GM12872 (cell line): ENCODE measurements at regions not wholly inside any gene's neighbourhood (a gene's known extent, or its start where the extent isn't known, plus 50 kb on each side); places are given as distances from the start of the nearest gene placed in this dataset.
A peak's percentile ranks its signal among the peaks of the same experiment; 100 is the strongest.

Experiments used
- CTCF ChIP-seq: IDR thresholded peaks from 3 replicates; pipeline ENCODE4 v1.5.1; 2011; ENCODE audit warnings: low read depth, mild to moderate bottlenecking, low read length, moderate library complexity; ENCODE audit not compliant: insufficient read depth

DNA sequence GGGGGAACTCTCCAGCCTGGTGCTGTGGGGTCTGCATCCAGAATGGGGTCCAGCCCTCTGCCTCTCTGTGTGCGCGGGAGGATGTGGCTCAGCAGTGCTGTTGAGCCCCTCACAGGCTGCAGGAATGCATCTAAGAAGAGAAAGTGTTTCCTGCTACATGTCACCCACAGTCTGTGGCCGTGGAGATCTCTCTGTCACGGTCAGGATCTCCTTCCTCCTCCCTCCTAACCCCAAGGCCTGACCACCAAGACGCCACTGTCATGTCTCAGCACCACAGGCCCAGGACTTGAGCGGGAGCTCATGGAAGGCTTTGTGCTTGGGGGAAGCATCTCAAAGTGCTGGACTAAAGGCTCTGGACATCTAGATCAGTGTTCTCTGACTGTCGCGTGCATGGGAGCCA is 90.1 kb downstream of the SREK1 start:
- no peak for TF ChIP-seq CTCF

DNA sequence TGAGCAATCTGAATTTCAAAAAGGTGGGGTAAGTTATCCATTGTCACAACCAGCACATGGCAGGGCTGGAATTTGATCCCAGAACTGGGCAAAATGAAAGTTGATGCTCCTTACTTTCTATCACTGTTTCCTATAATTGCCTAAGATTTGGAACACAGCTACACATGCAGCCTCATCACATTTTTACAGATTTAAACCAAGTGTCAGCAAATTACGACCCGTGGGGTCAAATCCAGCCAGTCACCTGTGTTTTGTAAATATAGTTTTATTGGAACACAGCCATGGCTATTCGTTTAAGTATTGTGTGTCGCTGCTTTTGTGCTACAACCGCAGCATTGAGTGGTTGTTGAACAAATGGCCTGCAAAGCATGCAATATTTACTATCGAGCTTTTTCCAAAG is 94.3 kb downstream of the SREK1 start:
- no peak for TF ChIP-seq CTCF

- 0 out of 3 replicates have a peak, but pooled peaks have one; percentile 5 for TF ChIP-seq CTCF
Observed at GRCh38 chr5:66239034-66239433, 94.9 kb downstream of the SREK1 start.

- no peak for TF ChIP-seq CTCF
Observed at GRCh38 chr5:66241136-66241825, 97.2 kb downstream of the SREK1 start.

GRCh38 chr5:66242050-66242715 is 98.1 kb downstream of the SREK1 start:
- TF ChIP-seq CTCF, result no peak

DNA sequence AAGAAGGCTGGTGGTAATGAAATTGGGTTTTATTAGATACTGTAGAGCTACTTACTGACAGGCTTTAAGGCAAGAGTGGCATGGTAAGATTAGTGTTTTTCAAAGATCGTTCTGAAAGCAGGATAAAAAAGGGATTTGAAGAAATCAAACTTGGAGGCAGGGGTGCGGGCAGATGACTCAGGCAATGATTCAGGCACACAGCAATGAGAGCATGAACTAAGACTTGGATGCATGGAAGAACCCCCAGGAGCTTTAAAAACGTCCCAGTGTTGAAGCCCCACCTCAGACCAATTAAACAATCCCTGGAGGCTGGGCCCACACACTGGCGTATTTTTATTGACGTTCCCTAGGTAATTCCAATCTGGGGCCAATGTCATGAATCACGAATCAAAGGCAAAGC is 102.5 kb downstream of the SREK1 start:
- no peak for TF ChIP-seq CTCF

DNA sequence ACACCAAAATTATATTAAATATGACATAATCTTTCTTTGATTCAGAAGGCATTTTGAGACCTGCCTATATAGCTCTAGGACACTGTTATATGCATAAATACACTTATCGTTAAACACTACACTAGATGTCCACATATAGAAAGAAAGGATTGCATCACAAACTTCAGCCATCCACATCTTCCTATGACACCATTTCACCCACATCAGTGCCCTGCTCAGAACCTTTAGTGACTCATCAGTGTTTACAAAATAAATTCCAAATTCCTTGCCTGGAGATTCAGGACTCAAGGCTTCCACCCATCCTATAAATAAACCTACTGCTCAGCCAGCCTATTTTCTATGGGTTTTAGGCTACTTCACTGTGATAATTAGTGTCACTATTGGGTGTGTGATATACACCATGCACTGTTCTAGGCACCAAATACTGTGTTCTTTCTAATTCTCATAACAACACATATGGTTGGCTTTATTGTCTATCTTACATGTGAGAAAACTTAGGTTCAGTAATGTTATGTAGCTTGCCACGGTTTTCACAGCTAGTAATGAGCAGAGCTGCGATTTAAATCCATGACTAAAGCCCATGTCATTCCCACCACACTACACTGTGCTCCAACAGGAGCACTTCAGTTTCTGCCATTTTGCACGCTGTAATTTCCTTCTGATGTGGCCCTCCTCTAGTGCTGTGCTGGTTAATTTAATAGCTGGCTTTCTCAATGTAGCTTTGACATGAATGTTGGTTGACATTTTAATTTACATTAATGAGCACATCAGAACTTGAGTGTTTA is 103.3 kb downstream of the SREK1 start:
- no peak for TF ChIP-seq CTCF
